ENCODE measurements at regions not wholly inside any gene's neighbourhood (a gene's known extent, or its start where the extent isn't known, plus 50 kb on each side); places are given as distances from the start of the nearest gene placed in this dataset.

DNA sequence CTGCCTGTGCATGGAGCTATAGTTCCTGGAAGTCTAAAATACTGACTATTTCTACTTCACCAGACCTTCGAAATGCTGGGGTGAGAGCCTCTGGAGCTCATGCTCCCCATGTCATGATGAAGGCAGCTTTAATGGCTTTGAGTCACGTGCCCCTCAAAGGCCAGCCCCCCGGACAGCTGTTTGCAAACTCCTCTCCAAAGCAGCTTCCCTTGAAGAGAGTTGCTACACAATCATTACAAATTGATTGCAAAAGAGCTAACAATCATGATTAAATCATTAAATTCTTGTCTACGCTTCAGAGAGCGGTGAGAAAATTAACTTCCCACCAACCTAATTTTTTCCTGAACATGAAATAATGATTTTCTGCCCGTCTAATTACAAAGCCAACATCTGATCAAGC lies 134.8 kb upstream of the IRX6 start:
- TF ChIP-seq, protein P1, sequence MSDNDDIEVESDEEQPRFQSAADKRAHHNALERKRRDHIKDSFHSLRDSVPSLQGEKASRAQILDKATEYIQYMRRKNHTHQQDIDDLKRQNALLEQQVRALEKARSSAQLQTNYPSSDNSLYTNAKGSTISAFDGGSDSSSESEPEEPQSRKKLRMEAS (CRISPR knock-in tag; IDR thresholded peaks at IDR 0.05): no peak
- TF ChIP-seq, protein P2, sequence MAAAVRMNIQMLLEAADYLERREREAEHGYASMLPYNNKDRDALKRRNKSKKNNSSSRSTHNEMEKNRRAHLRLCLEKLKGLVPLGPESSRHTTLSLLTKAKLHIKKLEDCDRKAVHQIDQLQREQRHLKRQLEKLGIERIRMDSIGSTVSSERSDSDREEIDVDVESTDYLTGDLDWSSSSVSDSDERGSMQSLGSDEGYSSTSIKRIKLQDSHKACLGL (CRISPR knock-in tag; IDR thresholded peaks at IDR 0.05; ENCODE audit: borderline replicate concordance, poor library complexity, severe bottlenecking): no peak
- TF ChIP-seq NUFIP1 (IDR thresholded peaks at IDR 0.05; ENCODE audit: partially characterized antibody) (no peak), HDAC6 (IDR thresholded peaks at IDR 0.05; ENCODE audit: low read depth, low read length) (no peak), ZNF143 (CRISPR knock-in tag; IDR thresholded peaks at IDR 0.05) (no peak), RFX5 (IDR thresholded peaks at IDR 0.05; ENCODE audit: low read depth, low read length) (no peak), ZFX (CRISPR knock-in tag; IDR thresholded peaks at IDR 0.05) (no peak), ZNF354B (CRISPR knock-in tag; IDR thresholded peaks at IDR 0.05) (no peak), CTCF (IDR thresholded peaks at IDR 0.05 in 2 of 3, conservative IDR thresholded peaks at IDR 0.05 in 1 of 3; ENCODE audit: insufficient read depth in 2 of 3, low read depth in 1 of 3, low read length in 3 of 3) (no peak)

Data from K562 (cell line).